Brain microvascular endothelial cell (primary cell): ENCODE measurements at regions not wholly inside any gene's neighbourhood (a gene's known extent, or its start where the extent isn't known, plus 50 kb on each side); places are given as distances from the start of the nearest gene placed in this dataset.

ENCODE experiments used
- DNase-seq: peaks from one replicate; pipeline ENCODE4 v3.0.0-alpha.2; 2020
- H3K27ac ChIP-seq: fragments of 250-450 bp; sonication (Bioruptor Pico); 2 replicates; pipeline ENCODE4 v1.5.1; 2020; ENCODE audit warnings: mild to moderate bottlenecking, moderate library complexity
- H3K27me3 ChIP-seq: fragments of 250-450 bp; sonication (Bioruptor Pico); replicated peaks from 2 replicates; pipeline ENCODE4 v1.5.1; 2020; ENCODE audit warnings: mild to moderate bottlenecking
- H3K36me3 ChIP-seq: fragments of 250-450 bp; sonication (Bioruptor Pico); replicated peaks from 2 replicates; pipeline ENCODE4 v1.5.1; 2020; ENCODE audit warnings: mild to moderate bottlenecking
- H3K4me3 ChIP-seq: 2 replicates; pipeline ENCODE4 v1.5.1; 2011; ENCODE audit warnings: low read depth, mild to moderate bottlenecking, control low read depth, low read length, moderate library complexity
- CTCF ChIP-seq: IDR thresholded peaks from 2 replicates; pipeline ENCODE4 v1.5.1; 2011; ENCODE audit warnings: low read depth, mild to moderate bottlenecking, moderate library complexity, low read length, control low read depth, inconsistent platforms; ENCODE audit errors: missing control alignments
- in situ Hi-C: cut with HindIII; loops from 2 replicates; pipeline ENCODE4 v1.10.0; 2017; ENCODE audit warnings: low sequenced_read_pairs, low pct_ligation_motif_present

- no peak overlapping the region for H3K27ac ChIP-seq
- in situ Hi-C loops, result no loop called here
- H3K36me3 ChIP-seq, result no peaks in the 10 kb centered on the region
- no peak overlapping the region for H3K4me3 ChIP-seq
- no peak for TF ChIP-seq CTCF
- H3K27me3 ChIP-seq, result no peaks in the 10 kb centered on the region
- no peak for DNase-seq
Measured at GRCh38 chr16:51877686-51878085, 669.3 kb downstream of the TOX3 start.

DNA sequence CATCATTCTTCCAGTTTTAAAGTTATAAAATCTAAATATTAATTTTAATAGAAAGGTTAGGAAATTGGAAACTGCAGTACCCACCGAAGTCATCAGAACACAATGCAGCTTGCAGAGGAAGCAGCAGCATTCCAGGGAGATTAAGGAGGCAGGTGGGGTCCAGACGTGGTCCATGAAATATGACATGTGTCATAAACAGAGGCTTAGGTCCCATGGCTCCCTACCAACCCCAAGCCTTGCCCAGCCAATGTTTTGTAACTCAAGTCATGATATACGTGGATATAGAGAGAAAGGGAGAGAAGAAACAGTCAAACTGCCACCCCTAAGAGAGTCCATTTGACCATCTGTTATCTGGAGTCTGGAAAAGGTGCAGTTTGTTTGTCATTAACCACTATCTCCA is 670.0 kb downstream of the TOX3 start:
- Histone ChIP-seq H3K27me3 (no peaks in the 10 kb centered on the region), H3K27ac (no peak overlapping the region), H3K4me3 (no peak overlapping the region), H3K36me3 (no peaks in the 10 kb centered on the region)
- TF ChIP-seq CTCF, result no peak
- DNase-seq, result no peak
- in situ Hi-C loops, result no loop called here

- Histone ChIP-seq H3K36me3 (no peaks in the 10 kb centered on the region), H3K27me3 (no peaks in the 10 kb centered on the region), H3K4me3 (no peak overlapping the region), H3K27ac (no peak overlapping the region)
- TF ChIP-seq CTCF, result no peak
- DNase-seq, result no peak
- in situ Hi-C loops, result no loop called here
Measured at GRCh38 chr16:51876601-51876875, 670.4 kb downstream of the TOX3 start.

DNA sequence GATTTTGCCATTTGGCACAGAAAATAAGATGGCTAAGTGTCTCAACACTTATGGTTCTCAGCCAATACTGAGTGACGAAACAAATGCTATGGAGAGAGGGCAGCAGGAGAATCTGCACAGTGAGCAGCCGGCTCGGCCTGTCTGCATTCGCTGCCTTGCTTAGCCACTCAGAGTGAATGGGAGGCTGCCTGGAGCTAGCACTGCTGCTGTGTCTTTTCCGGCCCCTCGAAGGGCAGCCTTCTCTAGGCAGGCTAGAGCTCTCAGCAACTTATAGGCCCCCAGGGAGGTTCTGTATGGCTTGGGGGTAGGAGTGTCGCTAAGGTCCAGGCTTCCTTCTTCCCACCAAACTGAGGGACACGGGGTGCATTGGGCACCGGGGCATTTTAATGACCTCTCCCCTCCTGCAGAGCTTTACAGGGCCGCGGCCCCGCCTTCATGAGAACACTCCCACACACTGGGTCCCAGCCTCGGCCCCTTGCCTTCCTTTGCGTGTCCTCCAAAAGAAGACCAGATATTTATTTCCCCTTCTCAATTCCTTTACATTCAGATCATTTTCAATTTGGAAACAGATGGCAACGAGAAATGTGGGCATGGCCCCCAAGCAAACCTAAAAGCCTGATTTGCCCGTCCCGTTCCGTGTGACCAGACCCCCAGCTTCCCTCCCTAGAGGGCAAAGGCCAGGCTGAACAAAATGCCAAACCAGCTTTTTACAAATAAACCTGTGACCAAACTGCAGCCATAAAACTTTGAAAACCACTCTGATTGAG is 670.9 kb downstream of the TOX3 start:
- Histone ChIP-seq H3K4me3 (no peak overlapping the region), H3K27ac (no peak overlapping the region), H3K27me3 (no peaks in the 10 kb centered on the region), H3K36me3 (no peaks in the 10 kb centered on the region)
- TF ChIP-seq CTCF, result no peak
- no peak for DNase-seq
- in situ Hi-C loops, result no loop called here

- Histone ChIP-seq H3K36me3 (no peaks in the 10 kb centered on the region), H3K4me3 (no peak overlapping the region), H3K27ac (no peak overlapping the region), H3K27me3 (no peaks in the 10 kb centered on the region)
- TF ChIP-seq CTCF, result no peak
- DNase-seq, result no peak
- in situ Hi-C loops, result no loop called here
Measured at GRCh38 chr16:51872524-51872923, 674.4 kb downstream of the TOX3 start.

DNA sequence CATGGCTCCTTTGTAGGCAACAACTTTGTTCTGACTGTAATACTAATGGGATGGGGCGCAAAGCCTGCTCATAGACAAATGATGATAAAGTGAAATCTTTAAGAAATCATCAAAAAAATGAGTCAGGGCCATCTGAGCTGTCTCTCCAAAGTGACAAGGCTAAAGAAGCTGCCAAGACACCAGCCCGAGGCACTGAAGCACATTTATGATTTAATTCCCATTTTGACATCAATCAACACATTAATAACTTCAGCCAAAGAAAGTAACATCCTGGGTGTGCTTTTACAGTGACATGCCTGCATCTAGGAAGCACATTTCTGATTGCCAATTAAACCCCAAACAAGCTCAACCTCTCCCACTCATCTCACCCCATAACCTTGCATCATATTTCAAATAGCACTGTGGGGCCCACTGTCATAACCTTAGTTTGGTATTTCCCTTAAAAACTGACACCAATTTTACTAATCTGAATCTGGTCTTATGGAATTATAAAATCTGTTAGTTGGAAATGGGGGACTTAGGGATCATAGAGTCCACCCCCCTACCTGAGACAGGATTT is 676.6 kb downstream of the TOX3 start:
- H3K36me3 ChIP-seq, result no peaks in the 10 kb centered on the region
- H3K27me3 ChIP-seq, result no peaks in the 10 kb centered on the region
- DNase-seq, result no peak
- no peak for TF ChIP-seq CTCF
- no peak overlapping the region for H3K27ac ChIP-seq
- H3K4me3 ChIP-seq, result no peak overlapping the region
- in situ Hi-C loops, result no loop called here
